SK-N-SH (cell line): ENCODE measurements at regions not wholly inside any gene's neighbourhood (a gene's known extent, or its start where the extent isn't known, plus 50 kb on each side); places are given as distances from the start of the nearest gene placed in this dataset.

Experiments used
- CTCF ChIA-PET: fragments of 300-600, 350-600 bp; formaldehyde crosslinking; extraction: SDS; loops from one replicate; lab custom pipeline; 2021; lab: Yijun Ruan, JAX
- POLR2A ChIA-PET: fragments of 350-600 bp; sonication (Branson Sonifier 250); formaldehyde crosslinking; extraction: SDS; loops from one replicate; lab custom pipeline; 2020; ENCODE audit warnings: antibody characterized with exemption, inconsistent platforms; lab: Yijun Ruan, JAX
- DNase-seq: peaks from one replicate; pipeline ENCODE4 v3.0.0; 2012
- H2AFZ ChIP-seq: fragments of 200-600 bp; sonication (generic); 2 replicates; pipeline ENCODE4 v1.8.1; 2016; ENCODE audit warnings: antibody characterized with exemption, mild to moderate bottlenecking, low read depth
- H3F3A ChIP-seq: fragments of 200-600 bp; sonication (generic); replicated peaks from 2 replicates; pipeline ENCODE3; 2016; ENCODE audit warnings: antibody characterized with exemption, mild to moderate bottlenecking; ENCODE audit not compliant: insufficient read depth
- H3K27ac ChIP-seq, 2 experiments: fragments of 200-500 bp in 1 of 2; fragments of 200-600 bp in 1 of 2; sonication (Bioruptor generic) in 1 of 2; sonication (generic), shearing (Covaris generic) in 1 of 2; 2 replicates each; pipeline versions ENCODE4 v1.5.1 to v1.6.1; 2014 to 2016; ENCODE audit warnings: low read depth in 2 of 2, inconsistent platforms in 1 of 2, low read length in 1 of 2, mild to moderate bottlenecking in 1 of 2, mixed read lengths in 1 of 2
- H3K27me3 ChIP-seq: fragments of 200-600 bp; sonication (generic), shearing (Covaris generic); 2 replicates; pipeline ENCODE4 v1.6.1; 2016; ENCODE audit warnings: mixed run types; ENCODE audit not compliant: insufficient read depth
- H3K36me3 ChIP-seq, 2 experiments: fragments of 200-500 bp in 1 of 2; fragments of 200-600 bp in 1 of 2; sonication (Bioruptor generic) in 1 of 2; sonication (generic) in 1 of 2; replicated peaks in 1 of 2; 2 replicates each; pipeline versions ENCODE3 to v1.5.1; 2014 to 2016; ENCODE audit warnings: low read length in 1 of 2, mild to moderate bottlenecking in 1 of 2; ENCODE audit not compliant: insufficient read depth in 2 of 2, control insufficient read depth in 1 of 2
- H3K4me1 ChIP-seq, 2 experiments: fragments of 200-500 bp in 1 of 2; fragments of 200-600 bp in 1 of 2; sonication (Bioruptor generic) in 1 of 2; sonication (generic), shearing (Covaris generic) in 1 of 2; 2 replicates each; pipeline versions ENCODE4 v1.5.1 to v1.6.1; 2014 to 2016; ENCODE audit warnings: low read depth in 1 of 2, low read length in 1 of 2, mixed run types in 1 of 2; ENCODE audit not compliant: insufficient read depth in 2 of 2, control insufficient read depth in 1 of 2
- H3K4me2 ChIP-seq: fragments of 200-600 bp; sonication (generic), shearing (Covaris generic); 2 replicates; pipeline ENCODE4 v1.6.1; 2017; ENCODE audit warnings: mixed run types
- H3K4me3 ChIP-seq, 2 experiments: fragments of 200-500 bp in 1 of 2; fragments of 200-600 bp in 1 of 2; sonication (Bioruptor generic) in 1 of 2; sonication (generic), shearing (Covaris generic) in 1 of 2; 2 replicates each; pipeline versions ENCODE4 v1.5.1 to v1.8.1; 2014 to 2016; ENCODE audit warnings: low read depth in 2 of 2, inconsistent platforms in 1 of 2, low read length in 1 of 2, mild to moderate bottlenecking in 1 of 2, mixed read lengths in 1 of 2, moderate library complexity in 1 of 2
- H3K79me2 ChIP-seq: fragments of 200-600 bp; sonication (generic); 2 replicates; pipeline ENCODE4 v1.8.1; 2017; ENCODE audit warnings: mild to moderate bottlenecking; ENCODE audit not compliant: insufficient read depth
- H3K9ac ChIP-seq: fragments of 200-600 bp; sonication (generic); 2 replicates; pipeline ENCODE4 v1.6.1; 2017; ENCODE audit warnings: mixed run types
- H3K9me2 ChIP-seq: fragments of 200-600 bp; sonication (generic); 2 replicates; pipeline ENCODE4 v1.6.1; 2017; ENCODE audit warnings: mixed run types
- H3K9me3 ChIP-seq: fragments of 200-600 bp; sonication (generic); 2 replicates; pipeline ENCODE4 v1.6.1; 2017; ENCODE audit warnings: mixed run types, mild to moderate bottlenecking, moderate library complexity
- H4K20me1 ChIP-seq: fragments of 200-600 bp; sonication (generic); 2 replicates; pipeline ENCODE4 v1.6.1; 2017; ENCODE audit warnings: mild to moderate bottlenecking, mixed run types; ENCODE audit not compliant: insufficient read depth
- CHD2 ChIP-seq: fragments of 150-350 bp; IDR thresholded peaks from 2 replicates; pipeline ENCODE4 v1.6.1; 2018; ENCODE audit warnings: low read length; ENCODE audit not compliant: partially characterized antibody
- CTCF ChIP-seq: fragments of 200-600 bp; sonication (generic); IDR thresholded peaks from 2 replicates; pipeline ENCODE4 v1.6.1; 2017; ENCODE audit warnings: antibody characterized with exemption, mild to moderate bottlenecking, moderate library complexity
- EP300 ChIP-seq, 2 experiments: IDR thresholded peaks; 2 replicates each; pipeline versions ENCODE4 v1.4.0 to v1.6.1; 2012; ENCODE audit warnings: borderline replicate concordance in 1 of 2, low read depth in 1 of 2, low read length in 1 of 2
- EZH2phosphoT487 ChIP-seq: fragments of 200-600 bp; sonication (generic); IDR thresholded peaks from 2 replicates; pipeline ENCODE4 v1.6.1; 2017; ENCODE audit warnings: low read depth, mixed run types, mild to moderate bottlenecking, antibody characterized with exemption, moderate library complexity, borderline replicate concordance
- FOSL2 ChIP-seq: IDR thresholded peaks from 2 replicates; pipeline ENCODE4 v1.4.0; 2012; ENCODE audit warnings: low read depth, mild to moderate bottlenecking, moderate library complexity, borderline replicate concordance
- GATA2 ChIP-seq: sonication (generic); formaldehyde crosslinking; IDR thresholded peaks from 2 replicates; pipeline ENCODE4 v1.5.0; 2020; ENCODE audit warnings: mild to moderate bottlenecking, missing genetic modification reagents
- MEF2A ChIP-seq: IDR thresholded peaks from 2 replicates; pipeline ENCODE4 v1.4.0; 2012; ENCODE audit warnings: low read depth, borderline replicate concordance
- MXI1 ChIP-seq: IDR thresholded peaks from 2 replicates; pipeline ENCODE4 v1.6.1; 2012; ENCODE audit warnings: mild to moderate bottlenecking, low read depth, low read length, improper control_type of control experiment
- NRF1 ChIP-seq: IDR thresholded peaks from 2 replicates; pipeline ENCODE4 v1.6.1; 2012; ENCODE audit warnings: low read depth, mild to moderate bottlenecking, low read length
- RAD21 ChIP-seq: IDR thresholded peaks from 2 replicates; pipeline ENCODE4 v1.6.1; 2012; ENCODE audit warnings: mild to moderate bottlenecking, low read length
- RCOR1 ChIP-seq: fragments of 150-350 bp; IDR thresholded peaks from 2 replicates; pipeline ENCODE4 v1.6.1; 2017; ENCODE audit warnings: antibody characterized with exemption, low read length
- REST ChIP-seq: IDR thresholded peaks from 2 replicates; pipeline ENCODE4 v1.6.1; 2012; ENCODE audit warnings: mild to moderate bottlenecking, low read depth, low read length, moderate library complexity
- RFX5 ChIP-seq: IDR thresholded peaks from 2 replicates; pipeline ENCODE4 v1.6.1; 2012; ENCODE audit warnings: mild to moderate bottlenecking, improper control_type of control experiment, low read length
- SIN3A ChIP-seq: IDR thresholded peaks from 2 replicates; pipeline ENCODE4 v1.6.1; 2012; ENCODE audit warnings: low read depth, mild to moderate bottlenecking, low read length, moderate library complexity, borderline replicate concordance
- TAF1 ChIP-seq: IDR thresholded peaks from 2 replicates; pipeline ENCODE4 v1.6.1; 2012; ENCODE audit warnings: low read depth, mild to moderate bottlenecking, low read length, moderate library complexity, borderline replicate concordance
- TCF12 ChIP-seq: IDR thresholded peaks from 2 replicates; pipeline ENCODE4 v1.4.0; 2012
- TEAD4 ChIP-seq: IDR thresholded peaks from 2 replicates; pipeline ENCODE4 v1.4.0; 2012; ENCODE audit warnings: mild to moderate bottlenecking, borderline replicate concordance; ENCODE audit not compliant: insufficient read depth
- USF1 ChIP-seq: IDR thresholded peaks from 2 replicates; pipeline ENCODE4 v1.4.0; 2012; ENCODE audit warnings: low read depth, borderline replicate concordance
- USF2 ChIP-seq: fragments of 150-350 bp; IDR thresholded peaks from 2 replicates; pipeline ENCODE4 v1.6.1; 2017; ENCODE audit warnings: antibody characterized with exemption, low read length, low read depth, borderline replicate concordance
- WGBS: methylation state at CpG from one replicate; pipeline ENCODE4 v1.1.6; 2017; ENCODE audit warnings: low lambda C conversion rate; 5-methylcytosine and 5-hydroxymethylcytosine counted together

- TF ChIP-seq USF1: no peak
- TF ChIP-seq REST: no peak
- TF ChIP-seq MEF2A: no peak
- TF ChIP-seq CTCF: no peak
- TF ChIP-seq RCOR1: no peak
- TF ChIP-seq TEAD4: no peak
- TF ChIP-seq RFX5: no peak
- TF ChIP-seq GATA2: no peak
- TF ChIP-seq TCF12: no peak
- POLR2A ChIA-PET: no interaction called here
- Histone ChIP-seq H3K4me3 (no peak overlapping the region), H3K4me1 (peaks cover 0 to 14% of the 10 kb centered on the region in 2 experiments; a peak in 2 of 4 replicates), H3K9me2 (no peaks in the 10 kb centered on the region), H3K9ac (no peak overlapping the region), H3K27me3 (no peaks in the 10 kb centered on the region), H3K36me3 (peaks cover 0 to 56% of the 10 kb centered on the region in 2 experiments), H3K9me3 (no peaks in the 10 kb centered on the region), H2AFZ (no peak overlapping the region), H3F3A (peaks cover 11% of the 10 kb centered on the region), H3K79me2 (peaks cover 83% of the 10 kb centered on the region), H3K27ac (no peak overlapping the region), H4K20me1 (peaks cover 58% of the 10 kb centered on the region), H3K4me2 (no peak overlapping the region)
- DNase-seq: no peak
- CTCF ChIA-PET: interaction anchor here (1.2 kb wide), 1 partner anchor 103 kb away, joined by 3 read pairs; no protein-coding TSS in a partner anchor
- WGBS: 94% methylated on average over 6 of the region's 6 CpGs
Measured at GRCh38 chr11:19639603-19640105, 73.0 kb upstream of the NAV2 start.

- Histone ChIP-seq H3K27me3 (no peaks in the 10 kb centered on the region), H3K4me3 (no peak overlapping the region), H3F3A (peaks cover 21% of the 10 kb centered on the region), H3K4me2 (no peak overlapping the region), H3K36me3 (peaks cover 0 to 36% of the 10 kb centered on the region in 2 experiments), H4K20me1 (peaks cover 56% of the 10 kb centered on the region), H2AFZ (no peak overlapping the region), H3K79me2 (peaks cover 94% of the 10 kb centered on the region), H3K9me3 (no peaks in the 10 kb centered on the region), H3K27ac (no peak overlapping the region), H3K4me1 (peaks cover 22 to 25% of the 10 kb centered on the region in 2 experiments), H3K9ac (no peak overlapping the region), H3K9me2 (no peaks in the 10 kb centered on the region)
- ChIA-PET POLR2A (no interaction called here), CTCF (interaction anchor here (3.8 kb wide), 1 partner anchor 11 kb away, joined by 13 read pairs; no protein-coding TSS in a partner anchor)
- 82% methylated on average over 3 of the region's 3 CpGs for WGBS
- DNase-seq: no peak
- TF ChIP-seq EZH2phosphoT487: no peak
- TF ChIP-seq FOSL2: no peak
- no peak for TF ChIP-seq RAD21
- no peak for TF ChIP-seq TAF1
- TF ChIP-seq CHD2: no peak
- no peak for TF ChIP-seq USF1
- no peak for TF ChIP-seq TEAD4
- TF ChIP-seq USF2: no peak
- no peak for TF ChIP-seq SIN3A
- no peak for TF ChIP-seq NRF1
- no peak for TF ChIP-seq EP300 (IDR thresholded peaks at IDR 0.05; ENCODE audit: borderline replicate concordance in 1 of 2, low read depth in 1 of 2, low read length in 1 of 2)
- no peak for TF ChIP-seq MXI1
- TF ChIP-seq TCF12: no peak
Measured at GRCh38 chr11:19635332-19635731, 77.3 kb upstream of the NAV2 start.
